Glutamatergic neuron (in vitro differentiated cells): ENCODE measurements at regions not wholly inside any gene's neighbourhood (a gene's known extent, or its start where the extent isn't known, plus 50 kb on each side); places are given as distances from the start of the nearest gene placed in this dataset.

Experiments
- DNase-seq: peaks from one replicate; pipeline ENCODE4 v3.0.0; 2022
- H3K27ac Mint-ChIP-seq: one replicate; pipeline ENCODE4 v1.8.0; 2020; ENCODE audit warnings: mild to moderate bottlenecking, mixed read lengths, inconsistent platforms; ENCODE audit not compliant: unreplicated experiment
- H3K27me3 Mint-ChIP-seq: one replicate; pipeline ENCODE4 v1.8.0; 2020; ENCODE audit warnings: mild to moderate bottlenecking, moderate library complexity, mixed read lengths, inconsistent platforms; ENCODE audit not compliant: unreplicated experiment
- H3K36me3 Mint-ChIP-seq: one replicate; pipeline ENCODE4 v1.8.0; 2020; ENCODE audit warnings: mild to moderate bottlenecking, mixed read lengths, inconsistent platforms; ENCODE audit not compliant: unreplicated experiment
- H3K4me1 Mint-ChIP-seq: one replicate; pipeline ENCODE4 v1.8.0; 2020; ENCODE audit warnings: mild to moderate bottlenecking, low read depth, mixed read lengths, inconsistent platforms; ENCODE audit not compliant: unreplicated experiment
- H3K4me3 Mint-ChIP-seq: one replicate; pipeline ENCODE4 v1.8.0; 2020; ENCODE audit warnings: mild to moderate bottlenecking, mixed read lengths, inconsistent platforms; ENCODE audit not compliant: unreplicated experiment
- H3K9me3 Mint-ChIP-seq: one replicate; pipeline ENCODE4 v1.8.0; 2020; ENCODE audit warnings: mild to moderate bottlenecking, moderate library complexity, mixed read lengths, inconsistent platforms; ENCODE audit not compliant: unreplicated experiment
- TF ChIP-seq, protein P1 (sequence below): fragments of 200-600 bp; sonication (generic); IDR thresholded peaks from one replicate; pipeline ENCODE4 v1.5.0; 2021; ENCODE audit not compliant: partially characterized antibody, unreplicated experiment

DNA sequence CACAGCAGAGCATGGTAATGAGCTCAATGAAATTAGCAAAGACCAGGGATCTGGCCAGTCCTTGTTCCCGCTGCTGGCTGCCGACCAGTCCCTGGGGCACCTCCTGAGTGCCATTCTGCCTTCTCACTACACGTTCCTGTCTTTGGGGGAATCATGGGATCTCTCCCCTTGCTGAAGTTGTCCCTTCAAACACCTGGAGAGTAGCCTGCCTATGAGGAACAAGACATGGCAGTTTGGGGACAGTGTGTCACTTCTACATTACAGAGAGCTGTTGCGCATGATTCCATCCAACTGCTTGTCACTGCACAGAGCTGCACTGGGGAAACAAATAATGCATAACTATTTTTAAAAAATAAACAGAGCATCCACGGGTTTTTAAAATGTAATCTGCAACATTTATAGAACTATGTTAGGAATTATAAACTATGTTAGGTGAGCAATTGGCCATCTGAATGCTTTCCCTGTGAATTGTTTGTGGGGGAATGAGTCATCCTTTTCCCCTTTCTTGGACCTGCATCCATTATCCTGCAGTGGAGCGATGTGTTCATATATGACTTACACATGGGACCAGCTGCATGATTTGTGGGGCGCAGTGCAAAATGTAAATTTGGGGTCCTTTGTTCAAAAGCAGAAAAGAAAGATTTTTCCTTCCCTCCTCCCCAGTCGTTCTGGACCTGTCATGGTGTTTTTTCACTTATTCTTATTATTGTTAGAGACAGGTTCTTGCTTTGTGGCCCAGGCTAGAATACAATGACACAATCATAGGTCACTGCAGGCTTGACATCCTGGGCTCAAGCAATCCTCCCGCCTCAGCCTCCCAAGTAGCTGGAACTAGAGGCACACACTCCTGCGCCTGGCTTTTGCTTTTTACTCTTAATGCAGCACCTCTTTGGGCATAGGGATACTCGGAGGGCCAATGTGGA lies 115.0 kb upstream of the TBL1X start:
- no peak overlapping the region for H3K4me3 Mint-ChIP-seq
- no peaks in the 10 kb centered on the region for H3K36me3 Mint-ChIP-seq
- TF ChIP-seq, protein P1, sequence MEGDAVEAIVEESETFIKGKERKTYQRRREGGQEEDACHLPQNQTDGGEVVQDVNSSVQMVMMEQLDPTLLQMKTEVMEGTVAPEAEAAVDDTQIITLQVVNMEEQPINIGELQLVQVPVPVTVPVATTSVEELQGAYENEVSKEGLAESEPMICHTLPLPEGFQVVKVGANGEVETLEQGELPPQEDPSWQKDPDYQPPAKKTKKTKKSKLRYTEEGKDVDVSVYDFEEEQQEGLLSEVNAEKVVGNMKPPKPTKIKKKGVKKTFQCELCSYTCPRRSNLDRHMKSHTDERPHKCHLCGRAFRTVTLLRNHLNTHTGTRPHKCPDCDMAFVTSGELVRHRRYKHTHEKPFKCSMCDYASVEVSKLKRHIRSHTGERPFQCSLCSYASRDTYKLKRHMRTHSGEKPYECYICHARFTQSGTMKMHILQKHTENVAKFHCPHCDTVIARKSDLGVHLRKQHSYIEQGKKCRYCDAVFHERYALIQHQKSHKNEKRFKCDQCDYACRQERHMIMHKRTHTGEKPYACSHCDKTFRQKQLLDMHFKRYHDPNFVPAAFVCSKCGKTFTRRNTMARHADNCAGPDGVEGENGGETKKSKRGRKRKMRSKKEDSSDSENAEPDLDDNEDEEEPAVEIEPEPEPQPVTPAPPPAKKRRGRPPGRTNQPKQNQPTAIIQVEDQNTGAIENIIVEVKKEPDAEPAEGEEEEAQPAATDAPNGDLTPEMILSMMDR: no peak
- peaks cover 1% of the 10 kb centered on the region for H3K4me1 Mint-ChIP-seq
- peak; percentile 19 for DNase-seq
- no peaks in the 10 kb centered on the region for H3K9me3 Mint-ChIP-seq
- H3K27ac Mint-ChIP-seq: no peak overlapping the region
- no peaks in the 10 kb centered on the region for H3K27me3 Mint-ChIP-seq

DNA sequence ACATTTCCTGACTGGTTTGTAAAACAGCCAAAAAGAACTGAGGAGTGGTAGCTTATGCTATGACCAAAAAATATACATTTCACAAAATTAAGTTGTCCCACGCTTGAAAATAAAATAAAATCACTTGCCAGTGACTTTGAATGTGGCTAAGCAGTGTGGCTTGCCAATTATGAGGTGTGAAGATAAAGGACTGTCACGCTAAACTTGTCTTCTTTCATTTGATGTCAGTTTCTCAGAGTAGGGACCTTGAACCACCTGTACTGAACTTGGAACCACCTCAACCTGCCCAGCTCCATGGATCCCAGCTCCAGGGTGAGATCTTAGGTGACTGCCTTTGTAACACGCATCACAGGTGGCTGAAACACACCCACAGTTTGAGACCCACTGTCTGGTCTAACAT lies 113.7 kb upstream of the TBL1X start:
- TF ChIP-seq, protein P1: no peak
- Mint-ChIP-seq H3K27ac (no peak overlapping the region), H3K36me3 (no peaks in the 10 kb centered on the region), H3K27me3 (no peaks in the 10 kb centered on the region), H3K4me1 (peaks cover 2% of the 10 kb centered on the region), H3K9me3 (peaks cover 3% of the 10 kb centered on the region), H3K4me3 (no peak overlapping the region)
- no peak for DNase-seq

DNA sequence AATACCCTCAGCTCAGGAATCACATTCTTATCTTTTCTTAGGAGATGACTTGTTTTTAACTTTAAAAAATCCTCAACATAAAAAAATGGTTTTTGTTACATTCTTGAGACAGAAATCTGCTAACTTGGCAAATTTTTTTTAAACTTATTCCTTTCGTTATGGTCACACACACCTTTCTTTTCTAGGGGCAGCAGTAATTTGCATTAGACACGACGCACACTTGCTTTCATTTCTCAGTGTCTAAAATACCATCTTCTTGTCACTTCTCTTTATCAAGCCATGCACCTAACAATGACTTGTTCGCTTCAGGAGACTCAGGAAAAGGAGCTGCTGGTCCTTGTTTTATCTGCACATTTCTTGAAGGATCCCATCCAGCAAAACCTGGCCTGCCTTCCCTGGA lies 112.6 kb upstream of the TBL1X start:
- TF ChIP-seq, protein P1: no peak
- peaks cover 3% of the 10 kb centered on the region for H3K4me1 Mint-ChIP-seq
- no peaks in the 10 kb centered on the region for H3K36me3 Mint-ChIP-seq
- H3K9me3 Mint-ChIP-seq: peaks cover 3% of the 10 kb centered on the region
- H3K27me3 Mint-ChIP-seq: peaks cover 3% of the 10 kb centered on the region
- no peak for DNase-seq
- no peak overlapping the region for H3K4me3 Mint-ChIP-seq
- H3K27ac Mint-ChIP-seq: no peak overlapping the region

DNA sequence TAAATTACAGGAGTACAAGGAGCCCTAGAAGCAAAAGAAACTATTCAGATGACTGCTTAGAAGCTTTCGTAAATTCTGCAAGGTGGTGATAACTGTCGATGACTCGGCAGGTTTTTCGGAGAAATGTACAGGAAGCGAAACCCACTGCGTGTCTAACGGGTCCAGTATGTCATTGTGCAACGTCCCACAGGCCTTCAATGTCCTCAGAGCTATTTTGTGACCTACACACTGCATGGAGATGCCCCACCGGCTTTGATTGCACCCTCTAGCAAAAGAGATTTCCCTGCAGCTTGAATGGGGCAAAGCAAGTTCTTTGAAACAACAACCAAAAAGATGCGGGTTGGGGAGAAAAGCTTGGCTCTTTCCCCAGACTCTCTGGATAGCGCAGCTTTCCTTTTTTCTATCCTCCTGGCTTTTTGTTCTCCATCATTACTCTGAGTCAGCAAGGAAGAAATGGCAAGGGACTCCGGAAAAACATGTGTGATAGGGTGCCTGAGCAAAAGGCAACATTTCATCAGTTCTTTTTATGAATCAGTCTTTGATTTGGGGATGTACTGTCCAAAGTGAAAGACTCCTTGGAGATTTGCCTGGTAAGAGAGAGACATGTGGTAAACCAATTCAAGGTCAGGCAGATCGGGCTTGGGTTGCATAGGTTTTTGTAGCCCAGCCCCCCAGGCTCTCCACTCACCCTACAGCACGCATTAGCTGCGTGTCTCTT lies 112.0 kb upstream of the TBL1X start:
- Mint-ChIP-seq H3K4me3 (no peak overlapping the region), H3K4me1 (peaks cover 3% of the 10 kb centered on the region), H3K27me3 (peaks cover 3% of the 10 kb centered on the region), H3K9me3 (peaks cover 3% of the 10 kb centered on the region), H3K36me3 (no peaks in the 10 kb centered on the region), H3K27ac (no peak overlapping the region)
- DNase-seq: no peak
- TF ChIP-seq, protein P1: no peak

DNA sequence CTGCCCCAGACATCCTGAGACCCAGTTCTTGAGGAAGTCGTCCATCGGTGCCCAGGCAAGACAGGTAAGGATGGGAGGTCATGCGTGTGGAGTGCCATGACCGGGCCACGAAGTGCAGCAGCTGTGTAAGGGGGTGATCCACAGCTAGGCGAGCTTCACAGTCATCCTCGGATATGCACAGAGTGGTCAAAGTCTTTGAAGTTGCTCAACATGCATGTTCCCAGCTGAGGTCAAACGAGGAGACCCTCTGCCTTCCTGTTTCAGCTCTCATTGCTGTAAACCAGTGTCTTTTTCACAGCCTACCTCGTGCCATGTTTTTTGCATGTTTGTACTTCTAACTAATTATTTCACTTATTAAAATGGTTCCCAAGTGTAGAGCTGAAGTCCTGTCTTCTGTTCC lies 109.9 kb upstream of the TBL1X start:
- DNase-seq: no peak
- Mint-ChIP-seq H3K4me3 (no peak overlapping the region), H3K27ac (no peak overlapping the region), H3K36me3 (no peaks in the 10 kb centered on the region), H3K4me1 (peaks cover 3% of the 10 kb centered on the region), H3K9me3 (peaks cover 3% of the 10 kb centered on the region), H3K27me3 (peaks cover 5% of the 10 kb centered on the region)
- TF ChIP-seq, protein P1: no peak
